Aorta (tissue), 5 donors: ENCODE measurements at regions not wholly inside any gene's neighbourhood (a gene's known extent, or its start where the extent isn't known, plus 50 kb on each side); places are given as distances from the start of the nearest gene placed in this dataset.

ENCODE experiments used
- ATAC-seq: fragments of 200-7000 bp; cut with Tn5 transposase; one replicate; pipeline ENCODE4 v1.9.1; 2022; ENCODE audit warnings: moderate library complexity; ENCODE audit not compliant: low FRiP score
- DNase-seq, 2 donors: peaks; one replicate each; pipeline ENCODE4 v3.0.0-alpha.2; 2020
- H3K27ac ChIP-seq, 2 donors: one replicate each; pipeline ENCODE4 v1.5.1; 2013; ENCODE audit warnings: low read length in 2 of 2, mild to moderate bottlenecking in 2 of 2, moderate library complexity in 2 of 2, control low read depth in 1 of 2, inconsistent platforms in 1 of 2, low read depth in 1 of 2
- H3K27me3 ChIP-seq, 2 donors: one replicate each; pipeline ENCODE4 v1.6.1; 2013; ENCODE audit warnings: control low read depth in 1 of 2, low read length in 1 of 2, mild to moderate bottlenecking in 1 of 2, moderate library complexity in 1 of 2; ENCODE audit not compliant: insufficient read depth in 2 of 2, control insufficient read depth in 1 of 2
- H3K36me3 ChIP-seq, 2 donors: one replicate each; pipeline ENCODE4 v1.6.1; 2013; ENCODE audit warnings: control low read depth in 1 of 2, low read length in 1 of 2, mild to moderate bottlenecking in 1 of 2; ENCODE audit not compliant: insufficient read depth in 2 of 2, control insufficient read depth in 1 of 2
- H3K4me1 ChIP-seq, 2 donors: one replicate each; pipeline ENCODE4 v1.6.1; 2013; ENCODE audit warnings: low read length in 2 of 2, control low read depth in 1 of 2, mild to moderate bottlenecking in 1 of 2, moderate library complexity in 1 of 2; ENCODE audit not compliant: insufficient read depth in 2 of 2, control insufficient read depth in 1 of 2
- H3K4me3 ChIP-seq, 2 donors: one replicate each; pipeline ENCODE4 v1.5.1; 2013; ENCODE audit warnings: low read length in 2 of 2, control low read depth in 1 of 2, mild to moderate bottlenecking in 1 of 2
- H3K9me3 ChIP-seq: one replicate; pipeline ENCODE4 v1.6.1; 2013; ENCODE audit warnings: mild to moderate bottlenecking, low read length; ENCODE audit not compliant: control insufficient read depth
- WGBS, 2 donors: extraction: QIAGEN DNeasy Blood & Tissue Kit; methylation state at CpG; one replicate each; pipeline ENCODE4 v1.1.7; 2013; 5-methylcytosine and 5-hydroxymethylcytosine counted together
- intact Hi-C, 2 donors: fragments of 100-400 bp; cut with DNase I; formaldehyde crosslinking; loops; one replicate each; pipeline versions ENCODE4 v1.14.2 to v1.15.0; 2022
- donor health status: healthy with polysubstance abuse.
- donor health status: Bipolar disorder and iron deficiency.
- donor health status: DM: no; HTN: no; CAD: no.
- donor health status: DM: no; HTN: no; CAD: no.
- donor health status: DM: yes; HTN: yes; CAD: no.

DNA sequence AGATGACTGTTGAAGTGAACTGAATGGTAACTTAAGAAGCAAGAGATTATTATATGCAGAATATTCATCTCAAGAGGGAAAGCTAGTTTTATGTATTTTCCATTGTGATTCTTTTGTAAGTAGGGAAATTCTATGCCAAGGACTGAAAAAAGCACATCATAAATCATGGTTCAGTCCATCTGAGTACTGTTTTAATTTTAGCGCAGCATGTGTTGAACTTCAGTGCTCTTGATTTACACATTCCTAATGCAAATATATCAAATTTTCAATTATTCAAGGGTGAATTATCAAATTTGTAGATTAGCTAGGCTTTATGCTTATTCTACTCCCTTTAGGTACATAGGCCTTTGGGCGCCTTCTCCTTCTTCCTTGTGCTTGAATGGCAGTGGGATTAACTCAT, 50.3 kb upstream of the TCF12 start:
- H3K9me3 ChIP-seq, result no peaks in the 10 kb centered on the region
- no peaks in the 10 kb centered on the region for H3K27me3 ChIP-seq
- DNase-seq, result no peak
- no peak for ATAC-seq
- intact Hi-C loops, result loop anchor here in 1 of 2 donors (5.0 kb wide), 1 partner anchor 371 kb away; no protein-coding TSS in a partner anchor
- H3K36me3 ChIP-seq, result no peaks in the 10 kb centered on the region
- no peak overlapping the region for H3K4me3 ChIP-seq
- H3K4me1 ChIP-seq, result no peaks in the 10 kb centered on the region
- WGBS, 2 donors, result 55 to 76% methylated on average over 2 of the region's 2 CpGs
- H3K27ac ChIP-seq, result no peak overlapping the region

DNA sequence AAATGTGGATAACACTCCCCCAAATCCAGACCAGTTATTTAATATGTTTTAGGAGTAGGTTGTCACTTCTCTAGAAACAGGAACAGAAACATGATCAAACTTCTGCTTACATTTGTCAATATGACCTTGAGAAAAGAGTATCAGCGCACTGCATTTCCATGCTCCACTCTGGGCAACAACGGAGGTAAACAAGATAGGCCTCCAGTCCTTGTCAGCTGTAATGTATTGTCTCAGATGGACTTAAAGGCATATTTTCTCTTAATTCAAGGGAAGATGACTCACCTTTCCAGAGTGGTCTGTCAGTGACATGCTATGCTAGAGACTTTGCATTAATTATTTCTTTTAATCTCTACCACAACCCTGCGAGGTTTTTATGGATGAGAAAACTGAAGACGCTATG, 51.6 kb upstream of the TCF12 start:
- intact Hi-C loops, result loop anchor here in 1 of 2 donors (5.0 kb wide), 1 partner anchor 370 kb away; no protein-coding TSS in a partner anchor

DNA sequence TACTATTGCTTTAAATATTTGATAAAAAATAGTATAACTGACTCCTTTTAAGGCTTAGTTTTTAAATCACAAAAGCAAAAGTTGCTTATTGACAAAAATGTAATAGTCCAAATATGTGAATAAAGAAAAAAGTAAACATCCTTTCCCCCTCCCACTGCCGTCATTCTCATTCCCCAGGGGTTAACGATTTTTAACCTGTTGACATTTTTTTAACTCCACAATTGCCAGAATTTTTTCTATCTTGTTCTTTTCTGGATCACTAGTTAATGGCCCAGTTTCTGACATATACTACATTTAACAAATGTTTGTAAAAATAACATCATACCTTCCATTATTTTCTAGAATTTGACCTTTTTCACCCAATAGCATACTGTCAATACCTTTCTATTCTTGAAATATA, 60.6 kb upstream of the TCF12 start:
- H3K4me1 ChIP-seq, result no peaks in the 10 kb centered on the region
- intact Hi-C loops, result no loop called here
- 5 to 18% methylated on average over 2 of the region's 2 CpGs for WGBS, 2 donors

More for the DNA sequence above, 51.6 kb upstream of the TCF12 start:
- Histone ChIP-seq H3K36me3 (no peaks in the 10 kb centered on the region), H3K27me3 (no peaks in the 10 kb centered on the region), H3K4me3 (no peak overlapping the region), H3K4me1 (no peaks in the 10 kb centered on the region), H3K9me3 (no peaks in the 10 kb centered on the region), H3K27ac (no peak overlapping the region)
- 94 to 96% methylated on average over 4 of the region's 4 CpGs for WGBS, 2 donors
- no peak for DNase-seq
- ATAC-seq, result no peak

DNA sequence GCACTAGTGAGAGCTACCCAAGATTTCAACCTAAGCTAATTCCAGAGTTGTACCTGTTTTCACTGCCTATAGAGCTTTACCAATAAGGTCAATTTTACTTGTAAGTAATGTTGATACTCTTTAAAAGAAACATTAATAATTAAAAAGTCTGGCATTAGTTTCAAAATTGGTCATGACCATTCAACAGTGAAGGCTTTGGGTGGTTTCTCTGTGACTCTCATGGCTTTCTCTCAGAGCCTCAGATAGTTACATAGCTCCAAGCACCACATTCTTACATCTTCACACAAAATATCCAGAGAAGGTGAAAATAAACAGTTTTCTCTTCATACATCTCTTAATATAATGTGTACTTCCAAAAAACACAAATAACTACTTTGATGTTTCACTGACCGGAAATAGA, 61.5 kb upstream of the TCF12 start:
- no peak overlapping the region for H3K27ac ChIP-seq
- ATAC-seq (no peak), DNase-seq (no peak)
- intact Hi-C loops, result no loop called here
- H3K27me3 ChIP-seq, result no peaks in the 10 kb centered on the region
- H3K9me3 ChIP-seq, result no peaks in the 10 kb centered on the region
- 91% methylated on average over 1 of the region's 1 CpG for WGBS, 2 donors
- H3K4me3 ChIP-seq, result no peak overlapping the region
- H3K36me3 ChIP-seq, result no peaks in the 10 kb centered on the region
- H3K4me1 ChIP-seq, result no peaks in the 10 kb centered on the region

More for the DNA sequence above, 60.6 kb upstream of the TCF12 start:
- no peak for DNase-seq
- H3K27ac ChIP-seq, result no peak overlapping the region
- ATAC-seq, result no peak
- H3K4me3 ChIP-seq, result no peak overlapping the region
- H3K36me3 ChIP-seq, result no peaks in the 10 kb centered on the region
- H3K27me3 ChIP-seq, result no peaks in the 10 kb centered on the region
- H3K9me3 ChIP-seq, result no peaks in the 10 kb centered on the region

DNA sequence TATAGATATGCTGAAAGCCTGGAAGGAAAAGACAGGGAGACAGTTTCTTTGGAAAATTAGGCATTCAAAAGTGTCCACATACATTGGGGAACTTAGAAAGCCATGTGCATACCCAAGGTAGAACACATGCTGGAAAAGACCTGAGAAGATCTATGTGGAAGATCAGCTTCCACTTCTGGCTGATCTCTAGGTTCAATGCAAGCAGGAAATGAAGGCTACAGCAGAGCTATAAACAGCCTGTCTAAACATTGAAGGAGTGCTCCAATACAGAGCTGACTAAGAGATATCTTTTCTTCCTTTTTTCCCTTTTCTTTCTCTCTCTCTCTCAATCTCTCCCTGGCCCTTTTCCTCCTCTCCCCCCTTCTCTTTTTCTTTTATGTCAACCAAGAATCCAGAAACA, 73.6 kb upstream of the TCF12 start:
- Histone ChIP-seq H3K27me3 (no peaks in the 10 kb centered on the region), H3K4me1 (no peaks in the 10 kb centered on the region), H3K27ac (no peak overlapping the region), H3K36me3 (peaks cover 0 to 2% of the 10 kb centered on the region in 2 donors), H3K4me3 (no peak overlapping the region), H3K9me3 (no peaks in the 10 kb centered on the region)
- ATAC-seq (no peak), DNase-seq (no peak)
- intact Hi-C loops, result no loop called here

DNA sequence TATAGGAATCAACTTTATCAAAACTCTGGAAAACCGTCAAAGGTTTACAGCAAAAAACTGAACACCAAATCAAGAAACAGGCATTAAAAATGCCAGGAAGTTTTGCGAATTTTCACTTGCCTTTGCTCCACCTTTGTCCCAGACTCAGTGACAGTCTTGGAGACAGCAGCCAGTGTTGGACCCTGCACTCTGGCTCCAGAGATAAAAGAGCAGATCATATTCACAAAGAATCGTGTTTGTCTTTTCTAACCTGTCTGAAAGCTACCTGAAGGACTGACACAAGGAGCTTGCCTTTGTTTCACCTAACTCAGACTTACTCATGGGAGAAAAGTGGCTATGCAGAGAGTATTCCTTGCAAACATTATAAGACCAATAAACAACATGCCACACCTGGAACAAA, 74.0 kb upstream of the TCF12 start:
- no peak for ATAC-seq
- no peaks in the 10 kb centered on the region for H3K4me1 ChIP-seq

DNA sequence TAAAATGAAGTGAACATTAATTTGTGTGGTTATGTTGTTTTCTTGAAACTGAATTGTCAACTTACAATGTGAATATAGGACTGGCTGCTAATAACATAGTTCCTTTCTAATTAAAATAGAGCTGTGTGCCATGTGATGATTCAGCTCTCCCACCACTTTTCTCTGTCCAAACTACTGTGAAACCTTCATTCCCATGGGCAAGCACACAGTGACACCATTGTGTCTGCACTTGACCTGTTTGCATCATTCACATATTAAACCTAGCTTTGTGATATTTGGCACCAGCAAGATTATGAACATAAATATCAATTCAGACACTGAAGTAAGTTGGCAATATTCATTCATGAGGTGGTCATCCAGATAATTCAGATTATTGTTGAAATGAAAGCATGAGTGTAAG, 78.8 kb upstream of the TCF12 start:
- H3K36me3 ChIP-seq, result no peaks in the 10 kb centered on the region
- intact Hi-C loops, result no loop called here
- H3K4me1 ChIP-seq, result no peaks in the 10 kb centered on the region
- H3K4me3 ChIP-seq, result no peak overlapping the region
- H3K9me3 ChIP-seq, result no peaks in the 10 kb centered on the region
- no peak for DNase-seq
- H3K27me3 ChIP-seq, result no peaks in the 10 kb centered on the region
- no peak for ATAC-seq
- H3K27ac ChIP-seq, result no peak overlapping the region

More for the DNA sequence above, 74.0 kb upstream of the TCF12 start:
- Histone ChIP-seq H3K9me3 (no peaks in the 10 kb centered on the region), H3K27me3 (no peaks in the 10 kb centered on the region), H3K4me3 (no peak overlapping the region), H3K36me3 (peaks cover 0 to 2% of the 10 kb centered on the region in 2 donors), H3K27ac (no peak overlapping the region)
- no peak for DNase-seq
- intact Hi-C loops, result no loop called here
- WGBS, 2 donors, result 90 to 92% methylated on average over 3 of the region's 3 CpGs

DNA sequence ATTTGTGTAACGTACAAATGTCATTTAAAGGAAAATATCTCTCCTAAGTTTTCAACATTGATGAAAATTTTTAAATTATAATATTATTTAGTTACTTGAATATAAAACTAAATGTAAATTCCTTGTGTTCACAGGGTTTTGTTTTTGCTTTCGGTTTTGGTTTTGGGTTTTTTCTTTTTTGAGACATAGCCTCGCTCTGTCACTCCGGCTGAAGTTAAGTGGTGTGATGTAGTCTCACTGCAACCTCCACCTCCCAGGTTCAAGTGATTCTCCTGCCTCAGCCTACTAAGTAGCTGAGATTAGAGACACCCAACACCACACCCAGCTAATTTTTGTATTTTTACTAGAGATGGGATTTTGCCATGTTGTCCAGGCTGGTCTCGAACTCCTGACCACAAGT, 79.3 kb upstream of the TCF12 start:
- Histone ChIP-seq H3K9me3 (no peaks in the 10 kb centered on the region), H3K27ac (no peak overlapping the region), H3K27me3 (no peaks in the 10 kb centered on the region), H3K4me1 (no peaks in the 10 kb centered on the region), H3K36me3 (no peaks in the 10 kb centered on the region), H3K4me3 (no peak overlapping the region)
- WGBS, 2 donors, result 76 to 77% methylated on average over 5 of the region's 5 CpGs
- DNase-seq (no peak), ATAC-seq (no peak)
- intact Hi-C loops, result no loop called here

DNA sequence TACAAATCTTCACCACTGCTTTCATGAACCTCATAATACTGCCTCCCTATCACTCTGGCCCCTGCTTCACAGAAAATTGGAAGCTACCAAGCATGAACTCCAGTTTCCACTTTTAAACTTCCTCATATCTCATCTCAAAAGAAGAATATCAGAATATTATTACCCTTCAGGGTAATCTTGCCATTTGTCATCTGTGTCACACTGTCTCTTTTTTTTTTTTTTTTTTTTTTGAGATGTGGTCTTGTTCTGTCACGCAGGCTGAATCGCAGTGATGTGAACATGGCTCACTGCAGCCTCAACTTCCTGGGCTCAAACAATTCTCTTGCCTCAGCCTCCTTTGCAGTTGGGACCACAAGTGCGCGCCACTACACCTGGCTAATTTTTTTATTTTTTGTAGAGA, 80.4 kb upstream of the TCF12 start:
- intact Hi-C loops, result no loop called here
- Histone ChIP-seq H3K36me3 (no peaks in the 10 kb centered on the region), H3K9me3 (no peaks in the 10 kb centered on the region), H3K27ac (no peak overlapping the region), H3K4me3 (no peak overlapping the region), H3K4me1 (no peaks in the 10 kb centered on the region), H3K27me3 (no peaks in the 10 kb centered on the region)
- no peak for DNase-seq
- WGBS, 2 donors, result 97 to 100% methylated on average over 4 of the region's 4 CpGs
- no peak for ATAC-seq
